Fibroblast of skin of scalp (primary cell): ENCODE measurements at regions not wholly inside any gene's neighbourhood (a gene's known extent, or its start where the extent isn't known, plus 50 kb on each side); places are given as distances from the start of the nearest gene placed in this dataset.

Experiments
- DNase-seq: peaks from one replicate; pipeline ENCODE4 v3.0.0-alpha.2; 2013

DNA sequence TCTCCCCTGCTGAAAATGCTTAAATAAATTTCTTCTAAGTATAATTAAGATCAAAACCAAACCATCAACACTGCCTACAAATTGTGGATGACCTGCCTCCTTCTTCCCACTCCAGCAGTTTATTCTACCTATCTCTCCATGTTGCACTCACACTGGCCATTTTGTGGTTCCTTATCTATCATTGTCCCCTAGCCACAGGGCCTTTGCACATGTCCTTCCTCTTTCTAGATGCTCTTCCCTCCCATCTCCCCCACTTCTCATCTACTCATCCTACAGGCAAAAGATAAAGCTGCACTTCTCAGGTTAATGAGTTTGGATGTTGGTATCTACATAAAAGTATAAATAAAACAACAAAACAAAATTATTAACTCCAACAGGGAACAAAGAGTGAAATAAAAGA is 70.6 kb upstream of the CCNG1 start:
- no peak for DNase-seq

DNA sequence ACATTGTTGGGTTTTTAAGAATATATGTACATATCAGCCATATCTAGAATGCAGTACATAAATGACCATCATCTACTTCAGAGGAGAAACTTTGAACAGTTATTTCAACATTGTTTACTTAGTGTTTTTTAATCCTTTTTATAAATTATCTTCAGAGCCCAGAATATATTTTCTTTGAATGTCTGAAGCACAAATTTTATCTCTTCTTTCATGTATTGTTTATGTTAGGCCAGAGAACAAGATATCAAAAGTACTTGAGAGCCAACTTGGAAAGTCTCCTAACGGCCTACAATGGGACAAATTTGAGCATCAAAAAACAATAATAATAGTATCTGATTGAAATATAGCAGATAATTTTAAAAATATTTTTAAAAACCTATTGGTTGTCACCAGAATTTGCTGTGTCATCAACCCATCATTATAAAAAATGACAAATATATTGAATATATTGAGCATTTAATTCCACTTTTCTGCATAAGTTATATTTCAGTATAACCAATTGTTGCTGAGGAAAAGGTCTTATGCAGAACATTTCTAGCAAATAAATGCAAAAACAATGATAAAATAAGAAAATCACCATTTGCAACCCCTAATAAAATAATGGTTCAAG is 67.5 kb upstream of the CCNG1 start:
- DNase-seq = no peak

DNA sequence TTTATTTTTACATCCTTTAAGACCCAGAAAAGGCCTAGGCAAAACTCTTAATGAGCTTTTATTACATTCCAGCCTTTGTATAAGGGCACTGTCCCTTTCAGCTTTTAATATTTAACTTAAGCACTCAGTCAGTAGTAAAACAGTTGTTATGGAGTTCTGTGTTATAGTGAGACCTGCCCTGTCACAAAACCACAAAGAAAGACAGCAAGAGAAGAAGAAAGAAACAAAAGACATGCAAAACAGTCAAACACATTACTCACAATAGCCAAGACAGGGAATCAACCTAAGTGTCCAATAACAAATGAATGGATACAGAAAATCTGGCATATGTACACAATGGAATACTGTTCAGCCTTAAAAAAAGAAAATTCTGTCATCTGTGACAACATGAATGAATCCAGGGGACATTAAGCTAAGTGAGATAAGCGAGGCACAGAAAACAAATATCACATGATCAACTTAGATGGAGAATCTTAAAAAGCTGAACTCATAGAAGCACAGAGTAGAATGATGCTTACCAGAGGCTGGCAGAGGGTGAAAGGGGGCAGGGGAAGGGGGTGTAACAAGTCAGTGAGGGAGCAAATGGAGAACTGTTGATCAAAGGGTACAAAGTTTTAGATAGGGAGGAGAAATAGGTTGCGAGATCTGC is 63.8 kb upstream of the CCNG1 start:
- DNase-seq = no peak

DNA sequence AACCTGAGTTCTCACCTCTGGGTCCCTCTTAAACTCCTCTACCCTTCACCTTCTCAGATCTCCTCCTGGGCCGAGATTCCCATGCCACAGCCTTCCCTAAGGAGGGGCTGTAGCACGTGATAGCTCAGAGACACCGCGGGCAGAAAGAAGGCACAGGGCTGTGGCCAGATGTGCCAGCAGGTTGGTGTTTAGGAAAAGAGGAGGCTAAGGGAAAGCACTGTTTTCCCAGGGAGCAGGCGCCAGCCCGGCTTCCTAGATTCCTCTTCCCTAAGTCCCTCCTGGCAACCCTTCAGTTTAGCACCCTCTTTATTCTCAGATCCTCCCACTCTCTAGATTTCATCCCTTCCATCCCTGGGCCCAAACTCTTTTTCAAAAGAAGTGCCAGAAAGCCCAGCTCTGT is 59.4 kb upstream of the CCNG1 start:
- no peak for DNase-seq

DNA sequence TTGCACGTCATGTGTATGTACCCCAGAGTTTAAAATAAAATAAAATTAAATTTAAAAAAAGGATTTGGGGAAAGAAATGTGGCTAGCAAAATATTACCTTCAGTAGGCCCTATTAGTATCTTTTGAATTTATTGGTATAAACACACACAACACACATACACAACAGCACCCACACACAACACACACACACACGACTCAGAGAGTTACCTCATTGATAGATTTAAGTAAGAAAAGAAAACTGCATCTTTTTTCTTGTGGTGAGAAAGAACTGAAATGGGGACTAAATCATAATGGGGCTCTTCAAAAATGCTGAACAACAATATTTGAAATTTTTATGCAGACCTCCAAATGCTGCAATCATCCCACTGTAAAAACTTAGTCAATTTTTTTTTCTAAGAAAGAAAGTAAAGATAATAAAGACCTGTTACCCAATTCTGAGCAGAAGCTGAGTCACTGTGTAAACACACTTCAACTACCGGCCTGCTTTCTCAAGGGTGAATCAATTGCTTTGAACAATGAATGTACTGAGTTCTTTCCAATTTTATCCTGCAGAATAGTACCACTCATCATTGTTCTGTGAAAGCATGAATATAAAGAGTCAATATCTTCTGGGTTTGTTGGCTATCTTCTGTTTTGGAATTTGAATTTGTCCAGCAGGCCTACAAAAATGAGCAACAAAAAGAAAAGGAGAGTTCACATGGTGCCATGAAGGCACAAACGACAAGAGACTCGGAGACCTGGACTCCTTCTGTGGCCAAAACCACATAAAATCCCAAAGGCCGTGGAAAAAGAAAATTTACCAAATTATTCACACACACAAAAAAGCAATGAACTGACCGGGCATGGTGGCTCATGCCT is 57.9 kb upstream of the CCNG1 start:
- DNase-seq = peak; percentile 39

DNA sequence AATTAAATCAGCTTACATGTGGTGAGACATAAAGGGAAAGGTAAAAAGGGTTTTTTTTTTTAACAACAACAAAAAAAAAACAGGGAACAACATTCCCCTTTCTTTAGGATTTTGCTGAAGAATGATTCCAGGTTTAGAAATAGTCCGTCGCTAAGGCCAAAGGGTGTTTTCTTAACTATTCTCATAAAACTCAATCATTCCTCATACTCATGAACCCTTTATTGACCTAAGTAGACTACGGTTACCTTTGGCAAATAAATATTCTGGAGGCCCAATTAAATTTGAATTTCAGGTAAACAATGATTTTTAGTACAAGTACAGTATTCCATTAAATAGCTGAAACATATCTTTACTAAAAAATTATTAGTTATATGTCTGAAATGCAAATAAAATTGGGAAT is 55.6 kb upstream of the CCNG1 start:
- no peak for DNase-seq

DNA sequence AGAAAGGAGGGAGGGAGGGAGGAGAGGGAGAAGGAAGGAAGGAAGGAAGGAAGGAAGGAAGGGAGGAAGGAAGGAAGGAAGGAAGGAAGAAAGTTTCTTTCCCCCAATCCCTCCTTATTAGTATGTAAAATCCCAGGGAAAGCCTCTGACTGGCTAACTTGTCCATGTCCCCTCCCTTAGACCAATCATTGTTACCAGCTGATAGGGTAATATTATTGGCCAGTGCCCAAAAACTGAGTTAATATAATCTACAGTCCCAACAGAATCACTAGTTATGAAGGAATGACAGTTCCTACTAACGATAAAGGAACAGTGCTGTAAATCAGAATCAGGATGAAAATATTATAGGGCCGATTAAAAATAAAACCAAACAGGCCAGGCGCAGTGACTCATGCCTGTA is 53.6 kb upstream of the CCNG1 start:
- DNase-seq = no peak

DNA sequence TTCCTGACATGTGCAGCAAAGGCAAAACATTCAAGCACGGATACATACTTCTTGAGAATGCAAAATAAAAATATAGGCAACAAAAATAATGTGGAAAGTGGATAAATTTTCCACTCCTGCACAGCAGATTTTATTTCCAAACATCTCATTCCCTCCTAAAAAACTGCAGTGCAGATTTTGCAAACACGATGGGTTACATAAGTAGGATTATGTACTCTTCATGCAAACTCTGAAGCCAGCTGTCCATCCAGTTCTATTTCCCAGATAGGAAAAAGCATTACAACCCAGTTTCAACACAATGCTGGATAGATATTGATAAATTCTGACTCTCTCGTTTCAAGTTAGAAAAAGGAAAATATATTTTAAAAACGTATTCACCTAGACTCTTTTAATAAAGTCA is 52.7 kb upstream of the CCNG1 start:
- no peak for DNase-seq

DNA sequence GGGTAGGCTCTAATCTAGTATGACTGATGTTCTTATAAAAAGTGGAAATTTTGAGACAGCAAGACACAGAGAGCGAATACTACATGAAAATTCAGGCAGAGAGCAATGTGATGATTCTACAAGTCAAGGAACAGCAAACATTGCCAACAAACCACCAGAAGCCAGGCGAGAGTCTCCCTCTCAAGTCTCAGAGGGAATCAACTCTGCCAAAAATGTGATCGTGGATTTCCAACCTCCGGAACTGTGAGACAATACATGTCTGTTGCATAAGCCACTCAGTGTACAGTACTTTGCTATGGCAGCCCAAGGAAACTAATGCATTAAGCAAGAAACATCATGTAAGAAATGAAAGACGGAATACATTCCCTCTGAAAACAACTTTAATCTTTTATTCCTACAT is 52.1 kb upstream of the CCNG1 start:
- peak; percentile 1 for DNase-seq

DNA sequence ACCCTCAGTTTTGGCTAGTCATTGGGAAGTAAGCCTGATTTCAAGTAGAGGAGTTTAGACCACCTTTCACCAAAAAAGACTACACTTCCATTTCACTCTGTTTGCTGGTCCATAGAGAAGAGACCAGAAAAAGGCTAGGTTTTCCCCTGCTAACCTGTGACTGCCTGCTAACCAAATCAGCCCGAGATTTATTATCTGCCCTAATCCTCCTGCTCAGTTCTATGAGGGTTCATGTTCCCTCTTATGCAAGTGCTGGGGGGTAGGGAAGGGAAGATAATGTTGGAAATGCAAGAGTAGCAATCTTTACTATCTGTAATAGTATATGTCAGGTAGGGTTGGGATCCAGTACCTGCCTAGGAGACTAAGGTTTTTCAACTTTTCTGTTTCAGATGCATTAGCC is 51.6 kb upstream of the CCNG1 start:
- DNase-seq = no peak

DNA sequence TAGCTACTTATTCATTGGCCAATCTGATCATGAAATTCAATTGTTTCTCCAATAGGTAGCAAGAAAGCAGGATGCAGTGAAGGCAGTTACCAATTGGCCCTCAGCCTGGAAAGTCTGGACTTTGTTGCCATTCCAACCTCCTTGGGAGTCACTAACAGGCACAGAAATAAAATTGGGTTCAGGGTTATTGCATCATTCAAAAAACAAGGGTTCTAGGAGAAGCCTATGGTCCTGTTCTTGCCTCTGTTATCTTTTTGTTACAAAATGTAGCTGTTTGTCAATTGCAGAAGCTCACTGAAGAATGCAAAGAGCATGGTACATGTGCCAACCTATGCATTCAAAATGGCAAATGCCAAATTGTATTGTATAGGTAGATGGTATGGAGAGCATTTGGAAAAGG is 51.0 kb upstream of the CCNG1 start:
- DNase-seq = no peak

DNA sequence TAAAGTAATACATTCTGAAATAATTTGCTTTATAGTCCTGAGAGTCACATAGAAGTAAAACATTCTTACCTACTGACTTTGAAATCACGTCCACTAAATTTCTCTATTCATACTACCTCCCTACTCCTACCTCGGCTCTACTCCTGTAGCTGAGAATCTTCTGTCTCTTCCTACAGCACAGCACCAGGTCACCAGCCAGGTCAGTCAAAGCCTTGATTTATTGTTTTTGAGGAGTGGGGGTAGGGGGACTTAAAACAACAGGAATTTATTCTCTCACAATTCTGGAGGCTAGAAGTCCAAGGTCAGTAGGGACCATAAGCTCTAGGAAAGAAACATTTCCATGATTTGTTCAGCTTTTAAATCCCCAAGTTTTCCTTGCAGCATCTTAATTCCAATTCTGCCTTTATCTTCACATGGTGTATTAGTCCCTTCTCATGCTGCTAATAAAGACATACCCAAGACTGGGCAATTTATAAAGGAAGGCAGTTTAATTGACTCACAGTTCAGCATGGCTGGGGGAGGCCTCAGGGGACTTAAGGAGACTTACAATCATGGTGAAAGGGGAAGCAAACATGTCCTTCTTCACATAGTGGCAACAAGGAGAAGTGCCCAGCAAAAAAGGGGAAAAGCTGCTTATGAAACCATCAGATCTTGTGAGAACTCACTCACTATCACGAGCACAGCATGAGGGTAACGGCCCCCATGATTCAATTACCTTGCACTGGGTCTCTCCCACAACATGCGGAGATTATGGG is 49.6 kb upstream of the CCNG1 start:
- DNase-seq = no peak
